Activated B cell treated with CpG ODN at 0.5 μM for 24 hours (primary cell): ENCODE measurements at regions not wholly inside any gene's neighbourhood (a gene's known extent, or its start where the extent isn't known, plus 50 kb on each side); places are given as distances from the start of the nearest gene placed in this dataset.

Experiments used
- ATAC-seq: fragments of 200-7000 bp; cut with Tn5 transposase; one replicate; pipeline ENCODE4 v1.10.0; 2021; ENCODE audit warnings: low read depth, mild to moderate bottlenecking, moderate library complexity
- CTCF ChIA-PET: fragments of 350-600 bp; sonication (Branson Sonifier 250); formaldehyde crosslinking; loops from one replicate; lab custom pipeline; 2021; ENCODE audit warnings: antibody characterized with exemption; lab: Charles Lee
- POLR2A ChIA-PET: fragments of 350-600 bp; sonication (Branson Sonifier 250); formaldehyde crosslinking; loops from one replicate; lab custom pipeline; 2021; ENCODE audit warnings: antibody characterized with exemption; lab: Charles Lee
- DNase-seq: peaks from one replicate; pipeline ENCODE4 v3.0.0; 2022
- H3K27ac Mint-ChIP-seq: one replicate; pipeline ENCODE4 v1.8.0; 2020; ENCODE audit warnings: mixed read lengths
- H3K27me3 Mint-ChIP-seq: one replicate; pipeline ENCODE4 v1.8.0; 2021; ENCODE audit warnings: mixed read lengths
- H3K36me3 Mint-ChIP-seq: one replicate; pipeline ENCODE4 v1.8.0; 2021; ENCODE audit warnings: low read depth, mixed read lengths
- H3K4me1 Mint-ChIP-seq: one replicate; pipeline ENCODE4 v1.8.0; 2021; ENCODE audit warnings: mixed read lengths
- H3K4me3 Mint-ChIP-seq: one replicate; pipeline ENCODE4 v1.8.0; 2020; ENCODE audit warnings: mild to moderate bottlenecking, mixed read lengths
- H3K9me3 Mint-ChIP-seq: one replicate; pipeline ENCODE4 v1.8.0; 2020; ENCODE audit warnings: mixed read lengths
- CTCF ChIP-seq: fragments of 200-600 bp; IDR thresholded peaks from one replicate; pipeline ENCODE4 v1.8.0; 2022; ENCODE audit warnings: antibody characterized with exemption, mild to moderate bottlenecking
- intact Hi-C: fragments of 100-400 bp; cut with micrococcal nuclease; formaldehyde crosslinking; loops from one replicate; pipeline ENCODE4 v1.15.1; 2024

DNA sequence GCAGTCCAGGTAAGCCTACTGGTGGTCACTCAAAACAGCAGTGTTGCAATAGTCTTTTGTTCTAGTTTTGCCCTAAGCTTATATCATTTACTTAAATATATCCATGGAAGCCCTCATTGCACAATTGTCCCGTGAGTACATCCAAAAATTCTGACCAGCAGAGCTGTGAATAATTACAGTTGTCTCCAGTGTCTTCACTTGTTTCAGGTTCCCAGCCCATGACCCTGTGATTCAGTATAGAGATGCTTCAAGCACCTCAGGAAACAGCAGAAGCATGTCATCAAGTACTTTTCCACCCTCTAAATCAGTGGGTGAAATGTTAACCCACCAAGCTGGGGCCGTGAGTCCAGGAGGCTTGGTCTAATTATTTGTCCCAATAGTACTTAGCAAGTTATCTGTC is 214.9 kb upstream of the RPS6KA3 start:
- peaks cover 2% of the 10 kb centered on the region for H3K27me3 Mint-ChIP-seq
- ATAC-seq (no peak), DNase-seq (no peak)
- H3K4me3 Mint-ChIP-seq, result no peak overlapping the region
- H3K27ac Mint-ChIP-seq, result no peak overlapping the region
- ChIA-PET POLR2A (no interaction called here), CTCF (no interaction called here)
- intact Hi-C loops, result no loop called here
- H3K36me3 Mint-ChIP-seq, result no peaks in the 10 kb centered on the region
- TF ChIP-seq CTCF, result no peak
- H3K4me1 Mint-ChIP-seq, result no peaks in the 10 kb centered on the region
- H3K9me3 Mint-ChIP-seq, result no peaks in the 10 kb centered on the region

DNA sequence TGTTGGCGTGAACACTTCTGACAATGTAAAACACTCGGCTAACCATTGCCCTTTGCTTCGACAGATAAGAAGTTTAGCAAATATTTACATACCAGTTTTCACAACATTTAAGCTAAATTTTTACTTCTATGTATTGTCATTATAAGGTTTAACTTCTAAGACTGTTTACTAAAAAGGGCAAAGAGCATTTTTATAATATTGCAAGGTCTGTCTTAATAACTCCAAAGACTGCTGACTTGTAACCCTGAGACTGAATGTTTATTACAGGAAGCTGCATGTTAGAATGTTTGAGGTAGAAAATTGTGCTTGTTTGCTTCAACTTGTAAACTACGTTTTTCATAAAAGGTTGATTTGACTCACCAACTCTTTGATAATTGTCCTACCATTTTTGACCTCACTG is 213.2 kb upstream of the RPS6KA3 start:
- ATAC-seq (no peak), DNase-seq (no peak)
- POLR2A ChIA-PET, result no interaction called here
- TF ChIP-seq CTCF, result no peak
- no peak overlapping the region for H3K4me3 Mint-ChIP-seq
- peaks cover 2% of the 10 kb centered on the region for H3K27me3 Mint-ChIP-seq
- H3K27ac Mint-ChIP-seq, result no peak overlapping the region
- intact Hi-C loops, result no loop called here
- CTCF ChIA-PET, result no interaction called here
- no peaks in the 10 kb centered on the region for H3K4me1 Mint-ChIP-seq
- no peaks in the 10 kb centered on the region for H3K36me3 Mint-ChIP-seq
- no peaks in the 10 kb centered on the region for H3K9me3 Mint-ChIP-seq

DNA sequence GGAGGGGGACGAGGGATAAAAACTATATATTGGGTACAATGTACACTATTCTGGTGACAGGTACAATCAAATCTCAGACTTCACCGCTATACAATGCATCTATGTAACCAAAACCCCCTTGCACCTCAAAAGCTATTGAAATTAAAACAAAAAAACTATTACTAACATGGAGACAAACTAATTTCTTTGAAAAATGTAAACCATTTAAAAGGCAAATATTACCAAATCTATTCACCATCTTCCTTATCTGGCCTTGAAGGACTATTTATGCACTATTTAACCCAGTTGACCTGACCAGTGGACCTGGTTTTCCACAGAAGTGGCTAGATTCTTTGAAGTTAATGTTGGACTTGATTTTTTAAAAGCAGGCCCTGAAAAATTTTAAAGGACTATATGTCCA is 212.3 kb upstream of the RPS6KA3 start:
- ATAC-seq, result no peak
- no peak overlapping the region for H3K4me3 Mint-ChIP-seq
- H3K27me3 Mint-ChIP-seq, result peaks cover 2% of the 10 kb centered on the region
- TF ChIP-seq CTCF, result no peak
- no peak for DNase-seq
- POLR2A ChIA-PET, result no interaction called here
- H3K27ac Mint-ChIP-seq, result no peak overlapping the region
- intact Hi-C loops, result no loop called here
- H3K4me1 Mint-ChIP-seq, result no peaks in the 10 kb centered on the region
- CTCF ChIA-PET, result no interaction called here
- H3K36me3 Mint-ChIP-seq, result no peaks in the 10 kb centered on the region
- no peaks in the 10 kb centered on the region for H3K9me3 Mint-ChIP-seq

DNA sequence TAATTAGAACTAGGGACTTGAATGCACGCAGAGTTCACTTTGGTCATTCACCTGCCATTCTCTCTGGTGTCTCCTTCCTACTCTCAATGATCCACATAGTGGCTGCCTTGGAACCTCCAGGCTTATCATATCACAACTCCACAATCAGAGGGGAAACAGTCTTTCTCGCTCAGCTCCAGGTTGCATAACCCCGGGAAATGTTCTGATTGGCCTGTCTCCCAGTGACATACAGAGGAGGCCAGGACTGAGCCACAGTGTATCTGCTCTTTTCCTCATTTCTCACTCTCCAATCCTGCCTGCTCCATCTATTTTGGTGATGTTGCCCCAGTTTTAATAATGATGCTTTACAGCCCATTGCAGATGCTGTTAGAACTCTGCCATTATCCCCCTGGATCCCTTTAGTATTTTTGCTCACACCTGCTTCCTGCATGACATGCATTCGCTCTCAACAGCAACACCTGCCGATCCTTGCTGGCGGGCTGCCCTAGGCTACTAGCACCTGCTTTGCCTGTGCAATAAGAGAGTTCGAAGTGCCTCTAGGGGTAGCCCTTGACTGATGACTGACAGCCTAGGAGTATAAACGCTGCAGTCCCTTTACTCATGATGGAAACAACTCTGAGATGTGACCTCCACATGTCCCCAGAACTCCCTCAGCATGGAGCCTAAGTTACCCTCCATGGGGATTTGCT is 211.3 kb upstream of the RPS6KA3 start:
- CTCF ChIA-PET, result no interaction called here
- Mint-ChIP-seq H3K4me3 (no peak overlapping the region), H3K27me3 (peaks cover 2% of the 10 kb centered on the region), H3K4me1 (no peaks in the 10 kb centered on the region), H3K27ac (no peak overlapping the region), H3K9me3 (no peaks in the 10 kb centered on the region), H3K36me3 (no peaks in the 10 kb centered on the region)
- DNase-seq (no peak), ATAC-seq (no peak)
- POLR2A ChIA-PET, result no interaction called here
- intact Hi-C loops, result no loop called here
- no peak for TF ChIP-seq CTCF

GRCh38 chrX:20477219-20477618 is 210.5 kb upstream of the RPS6KA3 start:
- intact Hi-C loops, result no loop called here
- POLR2A ChIA-PET, result no interaction called here
- TF ChIP-seq CTCF, result no peak

More at GRCh38 chrX:20477219-20477618, 210.5 kb upstream of the RPS6KA3 start:
- Mint-ChIP-seq H3K27ac (no peak overlapping the region), H3K4me3 (no peak overlapping the region), H3K27me3 (peaks cover 2% of the 10 kb centered on the region), H3K9me3 (no peaks in the 10 kb centered on the region), H3K4me1 (no peaks in the 10 kb centered on the region), H3K36me3 (no peaks in the 10 kb centered on the region)
- ATAC-seq (no peak), DNase-seq (no peak)
- CTCF ChIA-PET, result no interaction called here
